ENCODE measurements at regions not wholly inside any gene's neighbourhood (a gene's known extent, or its start where the extent isn't known, plus 50 kb on each side); places are given as distances from the start of the nearest gene placed in this dataset.

DNA sequence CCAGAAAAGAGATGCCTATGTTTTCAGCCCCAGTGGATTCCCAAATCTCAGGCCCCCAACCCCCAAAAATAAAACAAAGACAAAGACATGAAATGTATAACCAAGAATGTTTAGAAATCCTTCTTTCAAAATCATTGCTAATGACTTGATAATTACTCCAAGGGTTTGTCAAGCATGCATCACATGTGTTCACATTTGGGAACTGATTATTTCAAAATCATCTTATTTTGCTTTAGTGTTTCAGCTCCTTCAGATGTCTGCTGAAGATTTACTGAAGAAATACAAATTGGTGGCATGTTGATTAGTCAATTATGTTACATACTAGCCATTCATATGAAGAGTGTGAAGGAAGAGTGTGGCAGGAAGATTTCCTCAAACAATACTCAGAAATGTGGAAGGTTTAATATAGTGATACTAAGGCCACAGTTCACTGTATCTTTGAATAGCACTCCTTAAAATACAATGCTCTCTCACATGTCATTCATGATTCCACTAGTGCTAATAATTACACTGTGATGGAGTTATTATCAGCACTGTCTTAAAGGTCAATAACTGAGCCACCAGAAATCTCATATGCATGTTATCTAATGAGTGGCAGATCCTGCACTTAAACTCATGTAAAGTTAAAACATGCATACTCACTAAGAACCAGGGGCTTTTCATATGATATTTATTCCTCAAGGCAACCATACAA lies 134.5 kb upstream of the TGFBR2 start:
- Histone ChIP-seq H3F3A (ENCODE audit: low read depth) (no peaks in the 10 kb centered on the region), H3K9me2 (replicated peaks; ENCODE audit: low read depth, low read length) (no peaks in the 10 kb centered on the region), H3K9ac (ENCODE audit: low read depth, low read length, poor library complexity, severe bottlenecking) (no peak overlapping the region), H3K79me2 (ENCODE audit: insufficient read depth, low read length) (no peaks in the 10 kb centered on the region), H2AFZ (ENCODE audit: low read length) (no peak overlapping the region), H4K20me1 (ENCODE audit: insufficient read depth, low read length, poor library complexity, severe bottlenecking) (no peaks in the 10 kb centered on the region), H3K36me3 (ENCODE audit: insufficient read depth, low read length) (no peaks in the 10 kb centered on the region), H3K4me1 (ENCODE audit: insufficient read depth, low read length, poor library complexity, severe bottlenecking) (no peaks in the 10 kb centered on the region), H3K4me3 (ENCODE audit: low read length, poor library complexity, severe bottlenecking) (no peak overlapping the region), H3K9me3 (ENCODE audit: insufficient read depth, low read depth, low read length) (no peaks in the 10 kb centered on the region), H3K4me2 (ENCODE audit: low read depth, low read length, poor library complexity, severe bottlenecking) (no peak overlapping the region), H3K27me3 (ENCODE audit: insufficient read depth, low read length, poor library complexity, severe bottlenecking) (no peaks in the 10 kb centered on the region)
- TF ChIP-seq CTCF (conservative IDR thresholded peaks at IDR 0.05; ENCODE audit: low read length) (no peak), EZH2phosphoT487 (IDR thresholded peaks at IDR 0.05; ENCODE audit: borderline replicate concordance) (no peak)

- H3K9me2 ChIP-seq (replicated peaks; ENCODE audit: low read depth, low read length): no peaks in the 10 kb centered on the region
- H3K9ac ChIP-seq (ENCODE audit: low read depth, low read length, poor library complexity, severe bottlenecking): no peak overlapping the region
- no peaks in the 10 kb centered on the region for H3F3A ChIP-seq (ENCODE audit: low read depth)
- H2AFZ ChIP-seq (ENCODE audit: low read length): no peak overlapping the region
- no peak overlapping the region for H3K4me3 ChIP-seq (ENCODE audit: low read length, poor library complexity, severe bottlenecking)
- H4K20me1 ChIP-seq (ENCODE audit: insufficient read depth, low read length, poor library complexity, severe bottlenecking): no peaks in the 10 kb centered on the region
- no peaks in the 10 kb centered on the region for H3K9me3 ChIP-seq (ENCODE audit: insufficient read depth, low read depth, low read length)
- no peaks in the 10 kb centered on the region for H3K79me2 ChIP-seq (ENCODE audit: insufficient read depth, low read length)
- H3K27me3 ChIP-seq (ENCODE audit: insufficient read depth, low read length, poor library complexity, severe bottlenecking): no peaks in the 10 kb centered on the region
- H3K4me2 ChIP-seq (ENCODE audit: low read depth, low read length, poor library complexity, severe bottlenecking): no peak overlapping the region
- H3K4me1 ChIP-seq (ENCODE audit: insufficient read depth, low read length, poor library complexity, severe bottlenecking): no peaks in the 10 kb centered on the region
- no peaks in the 10 kb centered on the region for H3K36me3 ChIP-seq (ENCODE audit: insufficient read depth, low read length)
- no peak for TF ChIP-seq EZH2phosphoT487 (IDR thresholded peaks at IDR 0.05; ENCODE audit: borderline replicate concordance)
- no peak for TF ChIP-seq CTCF (conservative IDR thresholded peaks at IDR 0.05; ENCODE audit: low read length)
Observed at GRCh38 chr3:30473374-30474051, 132.9 kb upstream of the TGFBR2 start.

DNA sequence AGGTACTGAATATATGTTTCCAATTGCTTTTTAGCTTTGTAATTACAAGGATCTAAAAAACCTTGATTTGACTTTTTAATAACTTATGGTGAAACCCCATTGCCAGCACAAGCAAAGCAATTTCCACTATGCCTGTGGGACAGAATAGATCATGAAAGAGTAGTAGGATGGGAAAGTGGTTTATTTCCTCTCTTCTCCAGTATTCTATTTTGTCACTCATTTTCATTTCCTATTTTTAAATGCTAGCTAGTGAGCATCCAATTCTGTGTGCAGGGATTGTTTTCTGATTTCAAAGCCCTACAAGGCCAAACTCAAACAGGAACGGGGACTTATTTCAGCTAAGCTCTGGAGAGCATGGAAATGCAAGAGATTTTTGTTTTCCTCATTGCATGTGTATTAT lies 132.0 kb upstream of the TGFBR2 start:
- Histone ChIP-seq H3K36me3 (ENCODE audit: insufficient read depth, low read length) (no peaks in the 10 kb centered on the region), H3K4me2 (ENCODE audit: low read depth, low read length, poor library complexity, severe bottlenecking) (no peak overlapping the region), H3K9ac (ENCODE audit: low read depth, low read length, poor library complexity, severe bottlenecking) (no peak overlapping the region), H3K79me2 (ENCODE audit: insufficient read depth, low read length) (no peaks in the 10 kb centered on the region), H3K4me1 (ENCODE audit: insufficient read depth, low read length, poor library complexity, severe bottlenecking) (no peaks in the 10 kb centered on the region), H3K9me2 (replicated peaks; ENCODE audit: low read depth, low read length) (no peaks in the 10 kb centered on the region), H3K4me3 (ENCODE audit: low read length, poor library complexity, severe bottlenecking) (no peak overlapping the region), H3K27me3 (ENCODE audit: insufficient read depth, low read length, poor library complexity, severe bottlenecking) (no peaks in the 10 kb centered on the region), H3K9me3 (ENCODE audit: insufficient read depth, low read depth, low read length) (no peaks in the 10 kb centered on the region), H3F3A (ENCODE audit: low read depth) (no peaks in the 10 kb centered on the region), H2AFZ (ENCODE audit: low read length) (no peak overlapping the region), H4K20me1 (ENCODE audit: insufficient read depth, low read length, poor library complexity, severe bottlenecking) (no peaks in the 10 kb centered on the region)
- TF ChIP-seq CTCF (conservative IDR thresholded peaks at IDR 0.05; ENCODE audit: low read length): no peak
